Tibial artery (tissue), 4 donors: ENCODE measurements at regions not wholly inside any gene's neighbourhood (a gene's known extent, or its start where the extent isn't known, plus 50 kb on each side); places are given as distances from the start of the nearest gene placed in this dataset.

Source experiments
- DNase-seq, 2 donors: peaks; one replicate each; pipeline ENCODE4 v3.0.0-alpha.2; 2019
- H3K27ac ChIP-seq, 2 donors: fragments of 200-600 bp; sonication (generic) in 1 of 2; 1 replicate in 1 of 2; 2 replicates in 1 of 2; pipeline ENCODE4 v1.5.1; 2018 to 2019; ENCODE audit warnings: mild to moderate bottlenecking in 1 of 2
- H3K27me3 ChIP-seq, 2 donors: fragments of 200-600 bp; sonication (generic) in 1 of 2; one replicate each; pipeline versions ENCODE4 v1.5.1 to v1.6.0; 2016 to 2019
- H3K36me3 ChIP-seq, 3 donors: fragments of 200-600 bp; sonication (generic) in 2 of 3; one replicate each; pipeline ENCODE4 v1.5.1; 2016 to 2019; ENCODE audit warnings: mild to moderate bottlenecking in 2 of 3
- H3K4me1 ChIP-seq, 4 donors: fragments of 200-600 bp; sonication (generic) in 2 of 4; 1 replicate in 3 of 4; 2 replicates in 1 of 4; pipeline ENCODE4 v1.5.1; 2016 to 2019
- H3K4me3 ChIP-seq, 2 donors: fragments of 200-600 bp; sonication (generic) in 1 of 2; 1 replicate in 1 of 2; 2 replicates in 1 of 2; pipeline ENCODE4 v1.5.1; 2018 to 2019; ENCODE audit warnings: mild to moderate bottlenecking in 2 of 2
- H3K9me3 ChIP-seq, 3 donors: fragments of 200-600 bp; sonication (generic) in 1 of 3; one replicate each; pipeline ENCODE4 v1.5.1; 2016 to 2019
- intact Hi-C: fragments of 100-400 bp; cut with DNase I; formaldehyde crosslinking; loops from one replicate; pipeline ENCODE4 v1.15.0; 2023; ENCODE audit warnings: low total_unique reads
- TF ChIP-seq, protein P1 (sequence below), 2 experiments: fragments of 200-600 bp in 1 of 2; fragments of 450-650 bp in 1 of 2; IDR thresholded peaks; one replicate each; pipeline ENCODE4 v1.5.1; 2017 to 2019; ENCODE audit warnings: antibody characterized with exemption in 2 of 2, mild to moderate bottlenecking in 1 of 2, moderate library complexity in 1 of 2

DNA sequence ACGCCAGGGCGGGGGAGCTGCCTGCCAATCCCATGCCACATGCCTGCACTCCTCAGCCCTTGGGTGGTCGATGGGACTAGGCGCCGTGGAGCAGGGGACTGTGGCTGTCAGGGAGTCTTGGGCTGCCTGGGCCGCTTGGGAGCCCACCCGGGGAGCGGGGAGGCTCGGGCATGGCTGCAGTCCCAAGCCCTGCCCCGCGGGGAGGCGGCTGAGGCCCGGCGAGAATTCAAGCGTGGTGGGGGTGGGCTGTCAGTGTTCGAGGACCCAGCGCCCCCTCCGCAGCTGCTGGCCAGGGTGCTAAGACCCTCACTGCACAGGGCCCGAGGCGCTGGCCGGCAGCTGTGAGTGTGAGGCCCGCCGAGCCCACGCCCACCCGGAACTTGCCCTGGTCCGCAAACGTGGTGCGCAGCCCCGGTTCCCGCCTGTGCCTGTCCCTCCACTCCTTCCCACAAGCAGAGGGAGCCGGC, 83.2 kb upstream of the DMRTA1 start:
- no peaks in the 10 kb centered on the region for H3K36me3 ChIP-seq
- intact Hi-C loops, result no loop called here
- peaks cover 0 to 6% (median 0%) of the 10 kb centered on the region in 3 donors for H3K9me3 ChIP-seq
- H3K4me1 ChIP-seq, result no peaks in the 10 kb centered on the region
- no peak overlapping the region for H3K27ac ChIP-seq
- no peak overlapping the region for H3K4me3 ChIP-seq
- no peak for DNase-seq
- no peaks in the 10 kb centered on the region for H3K27me3 ChIP-seq
- TF ChIP-seq, protein P1, sequence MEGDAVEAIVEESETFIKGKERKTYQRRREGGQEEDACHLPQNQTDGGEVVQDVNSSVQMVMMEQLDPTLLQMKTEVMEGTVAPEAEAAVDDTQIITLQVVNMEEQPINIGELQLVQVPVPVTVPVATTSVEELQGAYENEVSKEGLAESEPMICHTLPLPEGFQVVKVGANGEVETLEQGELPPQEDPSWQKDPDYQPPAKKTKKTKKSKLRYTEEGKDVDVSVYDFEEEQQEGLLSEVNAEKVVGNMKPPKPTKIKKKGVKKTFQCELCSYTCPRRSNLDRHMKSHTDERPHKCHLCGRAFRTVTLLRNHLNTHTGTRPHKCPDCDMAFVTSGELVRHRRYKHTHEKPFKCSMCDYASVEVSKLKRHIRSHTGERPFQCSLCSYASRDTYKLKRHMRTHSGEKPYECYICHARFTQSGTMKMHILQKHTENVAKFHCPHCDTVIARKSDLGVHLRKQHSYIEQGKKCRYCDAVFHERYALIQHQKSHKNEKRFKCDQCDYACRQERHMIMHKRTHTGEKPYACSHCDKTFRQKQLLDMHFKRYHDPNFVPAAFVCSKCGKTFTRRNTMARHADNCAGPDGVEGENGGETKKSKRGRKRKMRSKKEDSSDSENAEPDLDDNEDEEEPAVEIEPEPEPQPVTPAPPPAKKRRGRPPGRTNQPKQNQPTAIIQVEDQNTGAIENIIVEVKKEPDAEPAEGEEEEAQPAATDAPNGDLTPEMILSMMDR (IDR thresholded peaks at IDR 0.05), result no peak

DNA sequence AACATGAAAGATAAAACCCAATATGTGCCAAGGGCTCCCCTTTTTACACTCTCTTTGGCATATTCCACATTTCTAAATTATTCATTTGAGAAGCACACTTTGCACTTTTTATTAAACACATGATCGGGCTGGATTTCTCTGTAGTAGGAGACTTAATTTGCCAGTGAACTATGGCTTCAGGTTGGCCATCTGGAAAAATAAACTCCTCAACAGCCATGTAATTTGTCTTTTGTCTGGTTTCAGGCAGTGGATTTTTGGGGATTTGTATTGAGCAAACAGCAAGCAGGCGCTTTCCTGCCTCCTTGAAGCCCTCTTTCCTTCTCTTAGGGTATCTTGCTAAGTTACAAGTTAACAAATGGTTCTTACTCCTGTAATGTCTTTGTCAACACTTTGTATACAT, 73.0 kb upstream of the DMRTA1 start:
- no peaks in the 10 kb centered on the region for H3K36me3 ChIP-seq

DNA sequence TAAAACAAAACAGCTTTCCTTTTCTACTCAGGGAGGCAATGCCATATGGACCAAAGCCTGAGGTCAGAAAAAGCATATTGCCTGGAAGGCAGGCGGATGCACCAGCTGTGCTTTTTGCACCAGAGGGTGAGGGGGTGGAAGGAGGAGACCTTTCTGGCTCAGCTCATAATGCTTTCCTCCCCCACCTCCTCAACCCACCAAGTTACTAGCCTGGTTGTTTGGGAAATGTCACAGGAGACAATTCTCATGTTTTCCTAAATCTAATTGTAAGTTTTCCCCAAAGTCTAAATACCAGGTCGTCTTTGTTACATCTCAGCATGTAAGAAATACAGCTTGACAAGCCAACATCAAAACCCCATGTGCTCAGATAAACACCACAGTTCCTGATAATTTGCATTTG, 72.6 kb upstream of the DMRTA1 start:
- intact Hi-C loops, result no loop called here
- H3K4me3 ChIP-seq, result no peak overlapping the region
- H3K36me3 ChIP-seq, result no peaks in the 10 kb centered on the region
- H3K27ac ChIP-seq, result no peak overlapping the region
- no peak for DNase-seq
- TF ChIP-seq, protein P1 (IDR thresholded peaks at IDR 0.05), result no peak
- H3K4me1 ChIP-seq, result no peaks in the 10 kb centered on the region
- H3K9me3 ChIP-seq, result no peaks in the 10 kb centered on the region
- H3K27me3 ChIP-seq, result no peaks in the 10 kb centered on the region

More for the DNA sequence above, 73.0 kb upstream of the DMRTA1 start:
- DNase-seq, result no peak
- Histone ChIP-seq H3K4me3 (no peak overlapping the region), H3K27me3 (no peaks in the 10 kb centered on the region), H3K4me1 (no peaks in the 10 kb centered on the region), H3K9me3 (no peaks in the 10 kb centered on the region), H3K27ac (no peak overlapping the region)
- intact Hi-C loops, result no loop called here
- TF ChIP-seq, protein P1 (IDR thresholded peaks at IDR 0.05), result no peak

DNA sequence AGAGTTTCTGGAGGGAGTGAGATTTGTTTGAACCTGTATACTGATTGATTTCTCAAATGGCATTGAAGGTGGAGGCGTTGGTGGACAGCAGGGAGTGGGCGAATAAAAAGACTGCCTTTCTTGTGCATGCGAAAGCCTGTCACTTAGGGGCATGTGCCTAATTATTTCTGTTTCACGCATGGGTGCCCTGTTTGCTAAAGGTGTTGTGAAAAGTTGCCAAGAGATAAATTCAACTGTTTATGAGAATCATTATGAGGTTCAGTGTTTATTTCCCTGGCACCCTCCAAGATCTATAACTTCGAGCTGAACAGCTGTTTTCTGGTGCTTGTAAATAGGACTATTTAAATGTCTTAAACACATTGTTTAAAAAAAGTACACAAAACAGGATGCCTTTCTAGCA, 67.4 kb upstream of the DMRTA1 start:
- Histone ChIP-seq H3K27me3 (no peaks in the 10 kb centered on the region), H3K4me3 (no peak overlapping the region), H3K36me3 (no peaks in the 10 kb centered on the region), H3K27ac (no peak overlapping the region), H3K9me3 (no peaks in the 10 kb centered on the region), H3K4me1 (no peaks in the 10 kb centered on the region)
- no peak for DNase-seq
- TF ChIP-seq, protein P1 (IDR thresholded peaks at IDR 0.05), result no peak
- intact Hi-C loops, result no loop called here

DNA sequence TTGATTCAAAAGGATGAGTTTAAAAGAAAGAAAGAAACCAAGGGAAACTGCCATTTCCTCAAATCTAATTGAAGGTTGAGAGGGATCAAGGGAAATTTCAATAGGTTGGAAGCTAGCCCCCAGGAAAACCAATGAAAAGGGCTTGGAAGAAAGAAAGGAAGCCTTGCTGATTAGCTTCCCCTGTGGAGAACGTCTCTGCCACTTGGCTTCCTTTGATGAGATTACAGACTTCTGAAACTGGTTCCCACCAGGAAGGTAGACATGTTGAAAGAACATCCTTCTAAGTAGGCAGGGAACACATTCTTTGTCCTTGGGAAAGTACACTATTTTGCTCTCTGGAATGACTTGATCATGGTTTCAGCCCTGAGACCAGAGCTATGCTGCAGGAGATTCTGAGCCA, 65.5 kb upstream of the DMRTA1 start:
- Histone ChIP-seq H3K36me3 (no peaks in the 10 kb centered on the region), H3K4me3 (no peak overlapping the region), H3K27me3 (no peaks in the 10 kb centered on the region), H3K4me1 (no peaks in the 10 kb centered on the region), H3K27ac (no peak overlapping the region), H3K9me3 (no peaks in the 10 kb centered on the region)
- intact Hi-C loops, result no loop called here
- no peak for DNase-seq
- TF ChIP-seq, protein P1 (IDR thresholded peaks at IDR 0.05), result no peak

DNA sequence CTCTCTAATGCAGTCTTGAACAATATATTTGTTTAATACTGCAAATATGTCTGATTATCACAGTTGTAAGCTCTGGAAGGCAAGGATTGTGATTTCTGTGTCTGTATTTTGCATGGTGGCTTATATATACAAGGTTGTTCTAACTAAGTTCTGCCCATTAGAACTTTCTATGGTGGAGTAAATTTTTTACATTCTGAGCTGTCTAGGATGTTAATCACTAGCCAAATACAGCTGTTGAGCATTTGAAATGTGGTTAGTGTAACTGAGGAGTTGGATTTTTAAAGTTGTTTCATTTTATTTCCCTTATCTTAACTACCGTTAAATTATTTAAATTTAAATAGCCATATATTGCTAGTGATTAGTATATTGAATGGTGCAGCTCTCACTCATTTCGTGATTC, 64.3 kb upstream of the DMRTA1 start:
- no peaks in the 10 kb centered on the region for H3K36me3 ChIP-seq
- no peak overlapping the region for H3K27ac ChIP-seq
- H3K9me3 ChIP-seq, result no peaks in the 10 kb centered on the region
- intact Hi-C loops, result no loop called here
- DNase-seq, result no peak
- H3K4me3 ChIP-seq, result no peak overlapping the region
- TF ChIP-seq, protein P1 (IDR thresholded peaks at IDR 0.05), result no peak
- H3K27me3 ChIP-seq, result no peaks in the 10 kb centered on the region
- H3K4me1 ChIP-seq, result no peaks in the 10 kb centered on the region
